Suppressor macrophage (primary cell): ENCODE measurements at regions not wholly inside any gene's neighbourhood (a gene's known extent, or its start where the extent isn't known, plus 50 kb on each side); places are given as distances from the start of the nearest gene placed in this dataset.
"Not testable (repeated sequence)": the region's sequence is repeated elsewhere in the genome, so short reads cannot be mapped to it uniquely, and the experiment has no call there.

Experiments
- DNase-seq, 4 experiments: peaks; one replicate each; pipeline ENCODE4 v3.0.0-alpha.2; 2020 to 2022

DNA sequence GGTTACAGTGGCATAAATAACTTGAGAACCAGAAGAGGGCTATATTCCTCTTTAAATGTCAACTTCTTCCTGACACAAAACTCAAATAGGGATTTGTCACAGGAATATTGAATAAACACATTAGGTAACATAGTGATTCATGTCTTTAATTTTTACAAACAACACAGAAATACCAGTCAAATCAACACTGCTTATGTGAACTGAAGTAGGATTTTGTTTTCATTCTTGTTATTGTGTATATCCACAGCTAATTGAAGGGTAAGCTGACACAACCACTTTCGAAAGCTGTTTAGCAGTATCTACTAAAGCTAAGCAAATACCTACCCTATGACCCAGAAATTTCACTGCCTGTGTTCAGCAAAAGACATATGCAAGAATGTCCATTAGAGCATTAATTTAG lies 120.4 kb upstream of the EOLA2 start:
- DNase-seq = no peak

DNA sequence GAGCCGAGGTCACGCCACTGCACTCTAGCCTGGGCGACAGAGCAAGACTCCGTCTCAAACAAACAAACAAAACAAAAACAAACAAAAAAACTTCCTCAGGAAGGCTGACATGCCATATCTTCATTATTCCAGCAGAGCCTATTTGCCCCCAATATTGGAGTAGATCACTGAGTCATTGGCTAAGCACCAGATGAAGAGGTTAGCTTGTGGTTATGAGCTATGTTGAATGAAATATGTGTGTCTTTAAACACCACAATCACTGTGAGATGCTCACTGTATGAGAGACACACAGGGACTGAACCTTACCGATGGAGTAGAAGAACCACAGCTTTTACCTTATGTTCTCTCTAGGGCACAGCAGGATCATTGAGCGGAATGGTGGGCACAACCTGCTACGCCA lies 122.1 kb upstream of the EOLA2 start:
- DNase-seq = no peak

DNA sequence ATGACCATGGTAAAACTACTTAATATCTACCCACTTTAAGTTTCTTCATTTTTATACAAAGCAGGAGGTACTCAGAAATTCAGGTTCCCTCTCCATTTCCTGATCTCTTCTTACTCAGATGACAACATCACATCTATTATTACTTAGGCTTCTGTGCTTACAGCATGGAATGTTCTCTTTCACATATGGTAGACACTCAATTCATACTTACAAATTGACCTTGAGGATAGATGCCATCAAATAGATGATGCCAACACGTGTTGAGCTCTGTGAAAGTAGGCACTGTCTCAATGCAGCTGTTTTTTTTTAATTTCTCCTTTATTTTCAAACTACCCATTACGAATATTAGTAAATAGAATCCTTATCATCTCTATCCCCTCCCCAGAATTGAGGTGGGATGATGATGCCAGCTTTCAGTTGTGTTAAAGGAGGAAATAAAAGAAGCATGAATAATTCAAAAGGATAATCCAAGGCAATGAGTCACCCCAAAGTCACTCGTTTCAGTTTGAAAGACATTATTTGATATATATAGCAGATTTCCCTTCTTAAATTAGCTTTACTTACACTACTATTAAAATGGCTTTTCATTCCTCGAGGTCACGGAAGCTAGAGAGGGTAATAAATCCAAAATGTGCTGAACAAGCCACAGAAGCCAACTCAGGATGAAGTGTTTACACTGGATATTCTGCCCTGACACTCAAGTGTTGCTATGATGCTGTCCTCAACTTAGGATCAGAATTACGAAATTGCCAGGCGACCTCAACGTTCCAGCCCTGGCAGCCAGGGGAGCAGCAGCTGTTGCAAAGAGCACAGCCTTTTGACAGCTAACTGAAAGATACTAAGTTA lies 124.2 kb upstream of the EOLA2 start:
- DNase-seq = peak; percentile 1 to 26 (median 12)

DNA sequence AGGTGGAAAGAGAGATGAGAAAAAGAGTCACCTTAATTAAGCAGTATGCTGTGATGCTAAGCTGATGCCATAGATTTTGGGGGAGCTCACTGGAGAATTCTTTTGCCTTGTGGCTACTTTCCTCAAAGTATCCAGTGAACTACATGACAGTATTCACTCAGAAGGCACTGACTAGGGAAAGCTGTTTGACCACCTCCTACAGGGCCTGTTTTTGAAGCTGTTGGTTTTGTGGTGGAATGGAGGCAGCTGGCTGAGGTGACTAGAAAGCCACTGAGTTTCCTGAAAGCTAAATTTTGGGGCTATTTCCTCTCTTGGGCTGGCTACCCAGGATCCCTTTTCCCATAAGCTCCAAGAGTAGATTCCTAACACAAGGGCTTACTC lies 124.8 kb upstream of the EOLA2 start:
- DNase-seq = no peak

DNA sequence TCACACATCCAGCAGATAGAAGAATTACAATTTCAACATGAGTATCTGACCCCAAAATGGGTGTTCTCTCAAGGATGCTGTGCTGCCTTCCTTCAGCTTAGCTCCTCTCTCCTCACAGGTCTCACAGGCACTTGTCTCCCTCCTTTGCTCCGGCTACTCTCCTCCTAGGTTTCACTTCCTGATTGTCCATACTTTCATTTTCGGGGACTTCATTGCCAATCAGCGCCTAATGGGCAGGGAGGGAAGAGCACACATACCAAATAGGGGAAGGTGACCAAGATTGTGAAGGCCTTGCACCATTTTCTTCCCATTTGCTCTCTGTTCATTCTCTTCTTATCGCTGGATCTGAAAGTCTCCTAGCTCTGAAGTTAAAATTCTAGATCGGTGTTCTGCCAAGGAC lies 125.4 kb upstream of the EOLA2 start:
- peak; percentile 46 to 74 (median 68) for DNase-seq

DNA sequence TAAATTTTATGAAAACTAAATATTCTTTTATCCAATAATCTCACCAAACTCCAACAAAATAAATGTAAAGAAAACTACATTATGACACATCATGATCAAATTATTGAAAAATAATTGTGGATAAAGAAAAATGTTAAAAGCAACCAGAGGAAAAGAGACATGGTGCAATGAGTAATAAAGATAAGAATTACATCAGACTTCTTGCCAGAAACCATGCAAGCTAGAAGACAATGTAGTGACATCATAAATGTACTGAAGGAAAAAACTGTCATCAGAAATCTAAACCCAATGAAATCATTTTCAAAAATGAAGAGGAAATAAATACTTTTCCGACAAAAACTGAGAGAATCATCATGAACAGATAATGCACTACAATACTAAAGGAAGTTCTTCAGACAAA lies 135.9 kb upstream of the EOLA2 start:
- no peak for DNase-seq

DNA sequence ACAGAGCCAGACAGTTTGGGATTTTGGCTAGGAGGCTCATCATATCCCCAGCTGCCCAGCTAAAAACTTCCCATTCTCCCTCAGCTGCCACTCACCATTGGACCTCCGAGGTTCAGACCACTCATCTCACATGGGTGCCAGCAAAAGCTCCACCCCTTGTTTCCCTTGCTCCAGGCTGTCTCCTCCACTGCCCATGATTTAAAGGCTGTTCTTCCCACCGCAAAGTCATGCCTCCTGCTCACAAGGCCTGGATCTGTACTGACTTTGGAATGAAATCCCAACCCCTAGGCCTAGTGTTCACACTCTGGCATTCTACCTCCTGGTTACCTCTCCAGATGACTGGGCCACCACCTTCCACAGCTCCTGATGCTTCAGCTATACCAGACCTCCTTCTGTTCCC lies 142.2 kb upstream of the EOLA2 start:
- DNase-seq = no peak

GRCh38 chrX:150081076-150081475 lies 142.8 kb upstream of the EOLA2 start:
- DNase-seq = no peak

GRCh38 chrX:150084496-150085229 lies 146.4 kb upstream of the EOLA2 start:
- no peak for DNase-seq

DNA sequence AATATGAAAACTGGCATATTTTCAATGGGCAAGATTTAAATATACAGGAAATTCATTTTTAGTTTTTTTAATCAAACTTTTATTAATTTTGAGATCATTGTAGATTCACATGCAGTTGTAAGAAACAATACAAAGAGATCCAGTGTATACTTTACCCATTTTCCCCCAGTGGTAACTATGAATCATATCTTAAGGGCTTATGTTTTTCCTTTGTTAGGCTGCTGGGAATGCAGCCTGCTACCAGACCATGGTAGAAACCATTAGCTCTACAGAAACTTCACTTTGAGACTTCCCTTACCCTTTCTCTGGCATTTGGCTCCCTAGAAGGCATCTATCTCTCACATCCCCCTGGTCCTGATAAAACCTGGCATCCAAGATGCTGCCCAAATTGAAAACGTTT lies 147.6 kb upstream of the EOLA2 start:
- no peak for DNase-seq

DNA sequence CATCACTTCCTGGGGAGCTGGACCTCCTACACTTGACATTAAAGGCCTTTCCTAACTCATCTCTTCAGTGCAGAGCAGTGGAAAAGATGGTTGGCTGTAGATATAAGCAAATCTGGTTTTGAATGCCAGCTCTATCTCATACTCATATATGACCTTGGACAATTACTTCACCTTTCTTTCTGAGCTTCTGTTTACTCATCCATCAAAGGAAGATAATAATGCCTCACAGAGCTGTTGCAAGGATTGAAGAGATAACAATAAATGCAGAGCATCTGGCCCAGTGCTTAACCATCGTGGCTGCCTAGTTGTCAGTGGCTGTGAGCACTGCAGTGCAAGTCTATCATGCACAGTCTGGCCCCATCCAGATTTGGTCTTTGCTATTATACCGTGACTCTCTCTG lies 148.1 kb upstream of the EOLA2 start:
- no peak for DNase-seq

DNA sequence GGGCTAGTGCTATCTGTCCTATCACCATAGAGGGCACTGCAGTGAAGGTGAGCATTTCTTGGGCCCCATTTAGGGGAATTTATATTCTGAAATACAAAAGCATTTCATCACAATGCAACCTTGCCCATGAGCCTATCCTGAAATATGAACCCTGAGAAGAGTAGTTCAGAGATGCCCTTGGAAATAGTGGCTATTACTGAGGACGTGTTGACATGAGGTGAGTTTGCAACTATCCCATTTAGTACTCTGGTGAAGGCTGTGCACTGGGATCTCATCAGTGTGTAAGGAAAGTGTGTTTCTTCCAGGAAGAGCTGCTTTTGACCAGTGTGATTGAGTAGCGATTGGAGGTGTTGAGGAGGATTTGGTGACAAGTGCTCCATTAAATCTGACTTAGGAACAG lies 149.3 kb upstream of the EOLA2 start:
- DNase-seq = no peak

GRCh38 chrX:150088042-150088441 lies 149.8 kb upstream of the EOLA2 start:
- no peak for DNase-seq

GRCh38 chrX:150088766-150089518 lies 150.7 kb upstream of the EOLA2 start:
- no peak for DNase-seq

GRCh38 chrX:150091300-150091699 lies 153.0 kb upstream of the EOLA2 start:
- DNase-seq = not testable (repeated sequence)

DNA sequence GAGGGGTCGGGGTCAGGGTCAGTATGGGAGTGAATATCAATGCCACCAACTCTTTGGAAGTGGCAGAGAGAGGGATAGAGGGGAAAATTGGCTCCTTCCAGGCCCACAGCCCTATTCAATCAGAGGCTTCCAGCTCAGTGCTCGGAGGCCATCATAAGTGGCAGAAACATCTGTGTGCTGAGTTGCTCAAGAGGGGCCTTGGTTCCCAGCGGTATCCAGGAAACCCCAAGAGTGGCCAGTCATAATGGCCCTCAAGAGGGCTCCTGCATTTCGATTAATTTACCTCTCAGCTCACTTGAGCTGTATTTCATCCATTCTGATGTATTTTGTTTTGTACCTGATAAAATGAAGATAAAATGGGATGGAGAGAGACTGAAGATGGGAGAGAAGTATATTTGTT lies 154.3 kb upstream of the EOLA2 start:
- DNase-seq = no peak

DNA sequence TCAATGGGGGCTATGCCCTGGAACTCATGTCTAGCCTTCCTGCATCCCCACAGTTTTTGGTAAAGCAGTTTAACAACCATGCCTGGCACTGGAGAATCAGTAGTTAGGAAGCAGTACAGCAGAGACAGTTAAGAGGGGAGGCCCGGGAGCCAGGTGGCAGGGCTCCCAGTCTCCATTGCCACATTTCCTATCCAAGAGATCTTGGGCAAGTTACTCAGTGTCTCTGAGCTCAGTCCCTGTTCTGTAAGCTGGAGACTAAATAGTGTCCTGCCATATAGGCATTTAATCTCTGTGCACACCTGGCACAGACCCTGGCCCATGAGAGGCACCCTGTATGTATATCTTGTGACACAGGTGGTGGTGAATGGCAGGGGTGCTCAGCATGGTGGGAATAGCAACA lies 156.1 kb upstream of the EOLA2 start:
- no peak for DNase-seq

GRCh38 chrX:150094996-150095395 lies 156.7 kb upstream of the EOLA2 start:
- DNase-seq = no peak

GRCh38 chrX:150099316-150099715 lies 161.0 kb upstream of the EOLA2 start:
- DNase-seq = no peak

DNA sequence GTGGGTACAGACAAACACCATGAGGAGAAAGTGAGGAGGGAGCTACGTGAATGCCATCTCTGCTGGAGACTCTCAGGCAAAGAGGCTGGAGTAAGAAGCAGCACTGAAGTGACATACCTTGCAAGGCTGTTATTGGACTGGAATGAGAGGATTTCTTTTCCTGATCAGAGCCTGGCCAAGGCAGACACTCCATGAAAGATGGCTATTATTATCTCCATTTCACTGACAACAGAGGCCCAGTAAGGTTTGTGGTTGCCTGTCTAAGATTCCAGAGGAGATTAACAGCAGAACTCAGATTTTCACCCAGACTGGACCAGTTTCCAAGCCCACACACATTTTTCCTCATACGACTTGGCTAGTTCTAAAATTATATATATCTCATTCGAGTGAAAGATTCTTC lies 162.0 kb upstream of the EOLA2 start:
- DNase-seq = no peak

GRCh38 chrX:150118476-150118875 lies 180.2 kb upstream of the EOLA2 start:
- no peak for DNase-seq

DNA sequence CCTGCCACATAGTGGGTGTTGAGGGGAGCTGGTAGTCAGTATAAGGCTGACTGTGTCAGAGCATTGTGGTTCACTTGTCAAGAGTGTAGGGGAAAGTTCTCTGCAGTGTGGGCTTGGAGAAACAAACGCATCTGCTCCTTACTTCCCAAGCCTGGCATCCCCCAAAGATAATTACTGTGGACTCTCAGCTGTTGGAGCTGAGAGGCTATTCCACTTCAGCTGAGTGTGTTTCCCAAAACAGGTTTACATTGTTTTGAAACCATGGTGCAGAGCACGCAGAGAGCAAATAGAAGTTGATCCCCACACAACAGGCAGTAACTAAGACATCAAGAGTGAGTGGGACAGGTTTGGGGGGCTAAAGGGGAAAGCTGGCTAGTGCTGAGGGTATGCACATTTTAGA lies 181.0 kb upstream of the EOLA2 start:
- DNase-seq = no peak

DNA sequence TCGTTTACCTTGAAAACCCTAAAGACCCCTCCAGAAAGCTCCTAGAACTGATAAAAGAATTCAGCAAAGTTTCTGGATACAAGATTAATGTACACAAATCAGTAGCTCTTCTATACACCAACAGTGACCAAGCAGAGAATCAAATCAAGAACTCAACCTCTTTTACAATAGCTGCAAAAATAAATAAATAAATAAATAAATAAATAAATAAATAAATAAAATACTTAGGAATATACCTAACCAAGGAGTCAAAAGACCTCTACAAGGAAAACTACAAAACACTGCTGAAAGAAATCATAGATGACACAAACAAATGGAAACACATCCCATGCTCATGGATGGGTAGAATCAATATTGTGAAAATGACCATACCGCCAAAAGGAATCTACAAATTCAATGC lies 186.8 kb upstream of the EOLA2 start:
- DNase-seq = not testable (repeated sequence)

DNA sequence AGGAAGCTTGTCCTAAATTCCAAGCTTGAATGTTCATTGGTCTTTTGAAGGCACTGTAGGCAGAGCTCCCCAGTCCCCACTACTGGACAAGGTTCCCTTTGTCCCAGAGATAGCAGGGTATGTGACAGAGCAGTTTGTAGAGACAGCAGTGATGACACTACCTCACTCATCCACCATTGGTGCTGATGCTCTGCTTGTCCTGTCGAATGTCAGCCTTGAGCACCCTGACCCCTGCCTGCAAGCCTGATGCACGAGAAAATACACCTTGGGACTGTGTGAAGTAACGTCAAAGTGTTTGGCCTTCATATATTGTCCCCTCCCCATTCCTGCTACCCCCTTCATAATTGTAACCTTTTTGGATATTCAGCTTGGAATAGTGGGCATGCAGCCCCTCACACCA lies 188.9 kb upstream of the EOLA2 start:
- no peak for DNase-seq
